ENCODE measurements at regions not wholly inside any gene's neighbourhood (a gene's known extent, or its start where the extent isn't known, plus 50 kb on each side); places are given as distances from the start of the nearest gene placed in this dataset.

GRCh38 chr5:126070481-126070880 lies 352.7 kb upstream of the GRAMD2B start:
- ATAC-seq (no peak), DNase-seq (no peak)
- TF ChIP-seq CTCF (IDR thresholded peaks at IDR 0.05): no peak
- peaks cover 8% of the 10 kb centered on the region for H3K9me3 ChIP-seq
- H3K4me1 ChIP-seq (ENCODE audit: low read depth): no peaks in the 10 kb centered on the region
- intact Hi-C loops (cut with DNase I, micrococcal nuclease): no loop called here
- H3K36me3 ChIP-seq (ENCODE audit: low read depth): no peaks in the 10 kb centered on the region
- no peak overlapping the region for H3K4me3 ChIP-seq

GRCh38 chr5:126074538-126074937 lies 348.7 kb upstream of the GRAMD2B start:
- ATAC-seq (no peak), DNase-seq (no peak)
- peaks cover 8% of the 10 kb centered on the region for H3K9me3 ChIP-seq
- H3K4me1 ChIP-seq (ENCODE audit: low read depth): no peaks in the 10 kb centered on the region
- no peak overlapping the region for H3K4me3 ChIP-seq
- TF ChIP-seq CTCF (IDR thresholded peaks at IDR 0.05): no peak
- intact Hi-C loops (cut with DNase I, micrococcal nuclease): no loop called here
- H3K36me3 ChIP-seq (ENCODE audit: low read depth): no peaks in the 10 kb centered on the region

DNA sequence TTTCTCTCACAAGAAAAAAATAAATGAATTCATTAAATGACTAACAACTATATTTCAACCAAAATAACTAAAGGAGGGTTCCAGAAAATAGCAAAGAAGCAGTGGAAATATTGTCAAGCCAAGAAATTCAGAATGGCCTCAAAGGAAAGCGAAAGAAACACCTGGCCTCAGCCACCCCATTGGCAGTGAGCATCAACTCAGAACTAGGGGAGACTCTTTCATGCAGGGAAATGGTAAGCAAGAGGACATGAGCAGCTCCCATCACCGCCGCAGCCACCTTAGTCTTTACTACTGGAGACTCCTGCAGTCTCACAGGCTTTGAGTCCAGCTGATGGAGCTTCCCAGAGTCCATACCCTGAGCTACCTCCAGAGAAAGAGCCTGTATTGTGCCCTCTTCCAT lies 343.9 kb upstream of the GRAMD2B start:
- peaks cover 8% of the 10 kb centered on the region for H3K9me3 ChIP-seq
- TF ChIP-seq CTCF (IDR thresholded peaks at IDR 0.05): no peak
- ATAC-seq (no peak), DNase-seq (no peak)
- no peak overlapping the region for H3K4me3 ChIP-seq
- H3K36me3 ChIP-seq (ENCODE audit: low read depth): no peaks in the 10 kb centered on the region
- intact Hi-C loops (cut with DNase I, micrococcal nuclease): no loop called here
- no peaks in the 10 kb centered on the region for H3K4me1 ChIP-seq (ENCODE audit: low read depth)

DNA sequence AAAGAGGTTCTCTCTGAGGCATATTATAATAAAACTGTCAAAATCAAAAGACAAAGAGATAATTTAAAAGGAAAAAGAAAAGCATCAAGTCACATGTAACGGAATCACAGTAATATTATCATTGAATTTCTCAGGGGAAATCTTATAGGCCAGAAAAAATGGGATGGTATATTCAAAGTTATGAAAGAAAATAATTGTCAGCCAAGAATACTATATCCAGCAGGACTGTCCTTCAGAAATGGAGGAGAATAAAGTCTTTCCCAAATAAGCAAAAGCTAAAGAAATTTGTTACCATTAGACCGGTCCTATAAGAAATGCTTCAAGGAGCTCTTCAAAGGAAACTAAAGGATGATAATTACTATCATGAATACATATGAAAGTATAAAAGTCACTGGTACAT lies 342.0 kb upstream of the GRAMD2B start:
- intact Hi-C loops (cut with DNase I, micrococcal nuclease): no loop called here
- H3K36me3 ChIP-seq (ENCODE audit: low read depth): no peaks in the 10 kb centered on the region
- H3K4me3 ChIP-seq: no peak overlapping the region
- no peaks in the 10 kb centered on the region for H3K4me1 ChIP-seq (ENCODE audit: low read depth)
- ATAC-seq: no peak
- H3K9me3 ChIP-seq: peaks cover 13% of the 10 kb centered on the region
- DNase-seq: no peak
- no peak for TF ChIP-seq CTCF (IDR thresholded peaks at IDR 0.05)

DNA sequence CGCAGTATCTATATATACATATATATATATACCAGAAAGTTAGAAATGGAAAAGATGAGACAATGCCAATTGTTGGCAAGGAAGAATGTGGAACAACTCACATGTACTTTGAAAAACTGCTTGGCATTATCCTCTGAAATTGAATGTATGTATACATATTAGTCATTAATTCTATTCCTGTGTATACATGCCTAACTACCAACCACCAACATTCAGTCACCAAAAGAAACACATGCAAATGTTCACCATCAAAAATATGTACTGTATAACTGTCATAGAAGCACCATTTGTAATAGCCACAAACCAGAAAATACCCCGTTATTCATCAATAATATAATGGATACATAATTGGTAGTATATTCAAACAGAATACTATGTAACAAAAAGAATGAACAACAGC lies 330.2 kb upstream of the GRAMD2B start:
- no peaks in the 10 kb centered on the region for H3K36me3 ChIP-seq (ENCODE audit: low read depth)
- DNase-seq: no peak
- TF ChIP-seq CTCF (IDR thresholded peaks at IDR 0.05): no peak
- H3K9me3 ChIP-seq: peaks cover 4% of the 10 kb centered on the region
- ATAC-seq: no peak
- H3K4me1 ChIP-seq (ENCODE audit: low read depth): no peaks in the 10 kb centered on the region
- no peak overlapping the region for H3K4me3 ChIP-seq
- intact Hi-C loops (cut with DNase I, micrococcal nuclease): no loop called here

- Histone ChIP-seq H3K9me3 (peaks cover 4% of the 10 kb centered on the region), H3K4me3 (no peak overlapping the region), H3K36me3 (ENCODE audit: low read depth) (no peaks in the 10 kb centered on the region), H3K4me1 (ENCODE audit: low read depth) (no peaks in the 10 kb centered on the region)
- ATAC-seq (no peak), DNase-seq (no peak)
- TF ChIP-seq CTCF (IDR thresholded peaks at IDR 0.05): no peak
- intact Hi-C loops (cut with DNase I, micrococcal nuclease): no loop called here
Measured at GRCh38 chr5:126093718-126094117, 329.5 kb upstream of the GRAMD2B start.

All from mucosa of descending colon (tissue), 3 donors.